K562 (cell line): ENCODE measurements at regions not wholly inside any gene's neighbourhood (a gene's known extent, or its start where the extent isn't known, plus 50 kb on each side); places are given as distances from the start of the nearest gene placed in this dataset.

Experiments
- MXI1 ChIP-seq: IDR thresholded peaks from 2 replicates; pipeline ENCODE4 v1.6.1; 2011; ENCODE audit warnings: low read depth, mild to moderate bottlenecking, improper control_type of control experiment, low read length
- ZBTB1 ChIP-seq: sonication (generic); formaldehyde crosslinking; IDR thresholded peaks from 2 replicates; pipeline ENCODE4 v1.8.1; 2023; ENCODE audit warnings: missing genetic modification reagents, low read depth, mild to moderate bottlenecking, borderline replicate concordance
- ZNF174 ChIP-seq: fragments of 250-450 bp; sonication (Bioruptor Pico); IDR thresholded peaks from 2 replicates; pipeline ENCODE4 v1.4.0; 2020; ENCODE audit warnings: mild to moderate bottlenecking
- ZNF274 ChIP-seq: IDR thresholded peaks from 2 replicates; pipeline ENCODE4 v1.6.1; 2011; ENCODE audit warnings: low read depth, mild to moderate bottlenecking, low read length, moderate library complexity, borderline replicate concordance
- ZZZ3 ChIP-seq: fragments of 450-650 bp; IDR thresholded peaks from 2 replicates; pipeline ENCODE4 v1.6.1; 2016; ENCODE audit warnings: antibody characterized with exemption, mild to moderate bottlenecking, moderate library complexity
- TF ChIP-seq, protein P1 (sequence below): sonication (generic); formaldehyde crosslinking; IDR thresholded peaks from 2 replicates; pipeline ENCODE4 v1.8.0; 2022; ENCODE audit warnings: mild to moderate bottlenecking, missing genetic modification reagents
- TF ChIP-seq, protein P2 (sequence below): sonication (generic); formaldehyde crosslinking; IDR thresholded peaks from 2 replicates; pipeline ENCODE4 v1.8.0; 2022; ENCODE audit warnings: mild to moderate bottlenecking, missing genetic modification reagents, borderline replicate concordance
- TF ChIP-seq, protein P3 (sequence below): fragments of 450-650 bp; conservative IDR thresholded peaks from 2 replicates; pipeline ENCODE4 v1.6.1; 2016; ENCODE audit warnings: missing genetic modification characterization, low read depth, mild to moderate bottlenecking, control low read depth, missing compliant biosample characterization

DNA sequence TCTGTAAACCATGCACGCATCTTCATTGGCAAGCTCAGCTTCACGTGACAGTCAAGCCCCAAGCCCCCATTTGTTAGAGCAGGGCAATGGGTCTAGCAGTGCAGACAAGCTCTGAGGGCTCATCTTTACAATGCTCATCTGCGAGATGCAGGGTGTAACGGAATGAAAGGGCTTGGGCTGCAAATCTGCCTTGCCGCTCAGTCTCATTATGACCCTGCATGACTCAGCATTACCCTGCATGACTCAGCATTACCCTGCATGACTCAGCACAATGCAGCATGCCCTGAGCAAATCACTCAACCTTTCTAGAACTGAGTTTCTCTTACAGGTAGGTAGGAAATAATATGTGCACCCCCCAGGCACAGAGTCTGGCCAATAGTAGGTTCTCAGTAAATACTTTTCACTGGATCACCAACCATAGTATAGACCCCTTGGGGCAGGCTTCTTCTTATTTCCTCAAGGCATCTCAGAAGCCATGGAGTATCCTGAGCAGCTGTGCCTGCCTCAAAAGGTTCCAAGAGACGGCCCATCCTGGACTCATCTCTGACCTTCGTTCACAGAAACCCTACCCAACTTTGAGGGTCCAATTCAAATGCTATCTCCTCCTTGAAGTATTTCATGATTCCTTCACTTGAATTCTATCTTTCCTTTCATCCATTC is 391.3 kb upstream of the CDH5 start (continued):
- TF ChIP-seq, protein P1, sequence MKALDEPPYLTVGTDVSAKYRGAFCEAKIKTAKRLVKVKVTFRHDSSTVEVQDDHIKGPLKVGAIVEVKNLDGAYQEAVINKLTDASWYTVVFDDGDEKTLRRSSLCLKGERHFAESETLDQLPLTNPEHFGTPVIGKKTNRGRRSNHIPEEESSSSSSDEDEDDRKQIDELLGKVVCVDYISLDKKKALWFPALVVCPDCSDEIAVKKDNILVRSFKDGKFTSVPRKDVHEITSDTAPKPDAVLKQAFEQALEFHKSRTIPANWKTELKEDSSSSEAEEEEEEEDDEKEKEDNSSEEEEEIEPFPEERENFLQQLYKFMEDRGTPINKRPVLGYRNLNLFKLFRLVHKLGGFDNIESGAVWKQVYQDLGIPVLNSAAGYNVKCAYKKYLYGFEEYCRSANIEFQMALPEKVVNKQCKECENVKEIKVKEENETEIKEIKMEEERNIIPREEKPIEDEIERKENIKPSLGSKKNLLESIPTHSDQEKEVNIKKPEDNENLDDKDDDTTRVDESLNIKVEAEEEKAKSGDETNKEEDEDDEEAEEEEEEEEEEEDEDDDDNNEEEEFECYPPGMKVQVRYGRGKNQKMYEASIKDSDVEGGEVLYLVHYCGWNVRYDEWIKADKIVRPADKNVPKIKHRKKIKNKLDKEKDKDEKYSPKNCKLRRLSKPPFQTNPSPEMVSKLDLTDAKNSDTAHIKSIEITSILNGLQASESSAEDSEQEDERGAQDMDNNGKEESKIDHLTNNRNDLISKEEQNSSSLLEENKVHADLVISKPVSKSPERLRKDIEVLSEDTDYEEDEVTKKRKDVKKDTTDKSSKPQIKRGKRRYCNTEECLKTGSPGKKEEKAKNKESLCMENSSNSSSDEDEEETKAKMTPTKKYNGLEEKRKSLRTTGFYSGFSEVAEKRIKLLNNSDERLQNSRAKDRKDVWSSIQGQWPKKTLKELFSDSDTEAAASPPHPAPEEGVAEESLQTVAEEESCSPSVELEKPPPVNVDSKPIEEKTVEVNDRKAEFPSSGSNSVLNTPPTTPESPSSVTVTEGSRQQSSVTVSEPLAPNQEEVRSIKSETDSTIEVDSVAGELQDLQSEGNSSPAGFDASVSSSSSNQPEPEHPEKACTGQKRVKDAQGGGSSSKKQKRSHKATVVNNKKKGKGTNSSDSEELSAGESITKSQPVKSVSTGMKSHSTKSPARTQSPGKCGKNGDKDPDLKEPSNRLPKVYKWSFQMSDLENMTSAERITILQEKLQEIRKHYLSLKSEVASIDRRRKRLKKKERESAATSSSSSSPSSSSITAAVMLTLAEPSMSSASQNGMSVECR (CRISPR knock-in tag): no peak
- no peak for TF ChIP-seq ZNF174 (CRISPR knock-in tag)
- TF ChIP-seq MXI1: no peak
- TF ChIP-seq, protein P2, sequence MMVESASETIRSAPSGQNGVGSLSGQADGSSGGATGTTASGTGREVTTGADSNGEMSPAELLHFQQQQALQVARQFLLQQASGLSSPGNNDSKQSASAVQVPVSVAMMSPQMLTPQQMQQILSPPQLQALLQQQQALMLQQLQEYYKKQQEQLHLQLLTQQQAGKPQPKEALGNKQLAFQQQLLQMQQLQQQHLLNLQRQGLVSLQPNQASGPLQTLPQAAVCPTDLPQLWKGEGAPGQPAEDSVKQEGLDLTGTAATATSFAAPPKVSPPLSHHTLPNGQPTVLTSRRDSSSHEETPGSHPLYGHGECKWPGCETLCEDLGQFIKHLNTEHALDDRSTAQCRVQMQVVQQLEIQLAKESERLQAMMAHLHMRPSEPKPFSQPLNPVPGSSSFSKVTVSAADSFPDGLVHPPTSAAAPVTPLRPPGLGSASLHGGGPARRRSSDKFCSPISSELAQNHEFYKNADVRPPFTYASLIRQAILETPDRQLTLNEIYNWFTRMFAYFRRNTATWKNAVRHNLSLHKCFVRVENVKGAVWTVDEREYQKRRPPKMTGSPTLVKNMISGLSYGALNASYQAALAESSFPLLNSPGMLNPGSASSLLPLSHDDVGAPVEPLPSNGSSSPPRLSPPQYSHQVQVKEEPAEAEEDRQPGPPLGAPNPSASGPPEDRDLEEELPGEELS (CRISPR knock-in tag): no peak
- TF ChIP-seq, protein P3, sequence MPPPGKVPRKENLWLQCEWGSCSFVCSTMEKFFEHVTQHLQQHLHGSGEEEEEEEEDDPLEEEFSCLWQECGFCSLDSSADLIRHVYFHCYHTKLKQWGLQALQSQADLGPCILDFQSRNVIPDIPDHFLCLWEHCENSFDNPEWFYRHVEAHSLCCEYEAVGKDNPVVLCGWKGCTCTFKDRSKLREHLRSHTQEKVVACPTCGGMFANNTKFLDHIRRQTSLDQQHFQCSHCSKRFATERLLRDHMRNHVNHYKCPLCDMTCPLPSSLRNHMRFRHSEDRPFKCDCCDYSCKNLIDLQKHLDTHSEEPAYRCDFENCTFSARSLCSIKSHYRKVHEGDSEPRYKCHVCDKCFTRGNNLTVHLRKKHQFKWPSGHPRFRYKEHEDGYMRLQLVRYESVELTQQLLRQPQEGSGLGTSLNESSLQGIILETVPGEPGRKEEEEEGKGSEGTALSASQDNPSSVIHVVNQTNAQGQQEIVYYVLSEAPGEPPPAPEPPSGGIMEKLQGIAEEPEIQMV (tag): no peak
- TF ChIP-seq ZZZ3: no peak
- no peak for TF ChIP-seq ZNF274
- TF ChIP-seq ZBTB1 (CRISPR knock-in tag): no peak
- TF ChIP-seq, all 486 proteins: peak for 78
